ENCODE measurements at regions not wholly inside any gene's neighbourhood (a gene's known extent, or its start where the extent isn't known, plus 50 kb on each side); places are given as distances from the start of the nearest gene placed in this dataset.
"Not testable (repeated sequence)": the region's sequence is repeated elsewhere in the genome, so short reads cannot be mapped to it uniquely, and the experiment has no call there.

DNA sequence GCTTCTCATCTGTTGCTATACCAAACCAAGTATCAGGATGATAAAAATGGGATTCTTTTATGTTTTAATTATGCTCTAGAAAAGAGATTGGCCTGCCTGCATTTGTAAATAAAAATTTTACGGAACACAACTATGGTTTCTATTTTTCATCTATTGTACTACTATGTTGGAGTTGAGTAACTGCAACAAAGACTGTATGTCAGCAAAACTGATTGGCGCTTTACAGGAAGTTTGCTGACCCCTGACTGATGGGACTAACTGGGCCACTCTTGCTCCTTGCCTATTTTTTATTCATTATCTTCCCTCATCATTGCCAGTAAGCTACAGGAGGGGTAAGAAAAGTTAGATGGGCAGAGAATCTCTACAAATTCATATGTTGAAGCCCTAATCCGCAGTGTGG lies 242.3 kb downstream of the FSIP2 start:
- no peak overlapping the region for H3K4me3 ChIP-seq (ENCODE audit: low read length)
- TF ChIP-seq, protein P1, sequence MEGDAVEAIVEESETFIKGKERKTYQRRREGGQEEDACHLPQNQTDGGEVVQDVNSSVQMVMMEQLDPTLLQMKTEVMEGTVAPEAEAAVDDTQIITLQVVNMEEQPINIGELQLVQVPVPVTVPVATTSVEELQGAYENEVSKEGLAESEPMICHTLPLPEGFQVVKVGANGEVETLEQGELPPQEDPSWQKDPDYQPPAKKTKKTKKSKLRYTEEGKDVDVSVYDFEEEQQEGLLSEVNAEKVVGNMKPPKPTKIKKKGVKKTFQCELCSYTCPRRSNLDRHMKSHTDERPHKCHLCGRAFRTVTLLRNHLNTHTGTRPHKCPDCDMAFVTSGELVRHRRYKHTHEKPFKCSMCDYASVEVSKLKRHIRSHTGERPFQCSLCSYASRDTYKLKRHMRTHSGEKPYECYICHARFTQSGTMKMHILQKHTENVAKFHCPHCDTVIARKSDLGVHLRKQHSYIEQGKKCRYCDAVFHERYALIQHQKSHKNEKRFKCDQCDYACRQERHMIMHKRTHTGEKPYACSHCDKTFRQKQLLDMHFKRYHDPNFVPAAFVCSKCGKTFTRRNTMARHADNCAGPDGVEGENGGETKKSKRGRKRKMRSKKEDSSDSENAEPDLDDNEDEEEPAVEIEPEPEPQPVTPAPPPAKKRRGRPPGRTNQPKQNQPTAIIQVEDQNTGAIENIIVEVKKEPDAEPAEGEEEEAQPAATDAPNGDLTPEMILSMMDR (IDR thresholded peaks at IDR 0.05; ENCODE audit: insufficient read depth, low read depth, low read length, missing control alignments) = no peak
- DNase-seq (ENCODE audit: low read depth) = no peak

DNA sequence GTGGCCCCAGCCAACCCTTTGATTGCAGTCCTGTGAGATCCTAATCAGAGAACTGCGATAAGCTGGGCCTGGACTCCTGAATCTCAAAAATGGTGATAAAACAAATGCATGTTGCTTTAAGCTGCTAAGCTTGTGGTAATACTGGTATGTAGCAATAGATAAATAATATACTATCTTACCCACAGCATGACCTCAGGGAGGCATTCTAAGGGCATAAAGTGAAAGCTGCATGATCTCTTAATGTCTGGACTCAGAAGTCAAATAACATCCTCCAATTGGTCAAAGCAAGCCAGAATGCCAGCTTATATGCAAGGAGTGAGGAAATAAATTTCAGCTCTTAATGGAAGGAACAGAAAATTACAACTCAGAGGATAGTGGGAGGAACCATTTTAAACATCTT lies 246.1 kb downstream of the FSIP2 start:
- no peak overlapping the region for H3K4me3 ChIP-seq (ENCODE audit: low read length)
- DNase-seq (ENCODE audit: low read depth) = no peak
- TF ChIP-seq, protein P1 (IDR thresholded peaks at IDR 0.05; ENCODE audit: insufficient read depth, low read depth, low read length, missing control alignments) = no peak

DNA sequence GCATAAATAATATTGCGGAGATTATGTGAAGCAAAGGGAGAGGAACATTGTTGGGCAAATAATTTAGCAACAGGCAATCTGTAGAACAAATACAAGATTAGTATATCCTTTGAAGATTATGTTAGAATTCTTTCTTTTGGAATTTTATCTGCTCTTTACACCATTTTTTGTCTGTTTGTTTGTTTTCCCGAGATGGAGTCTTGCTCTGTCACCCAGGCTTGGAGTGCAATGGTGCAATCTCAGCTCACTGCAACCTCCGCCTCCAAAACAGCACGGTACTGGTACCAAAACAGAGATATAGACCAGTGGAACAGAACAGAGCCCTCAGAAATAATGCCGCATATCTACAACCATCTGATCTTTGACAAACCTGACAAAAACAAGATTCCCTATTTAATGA lies 250.3 kb downstream of the FSIP2 start:
- DNase-seq (ENCODE audit: low read depth) = not testable (repeated sequence)

DNA sequence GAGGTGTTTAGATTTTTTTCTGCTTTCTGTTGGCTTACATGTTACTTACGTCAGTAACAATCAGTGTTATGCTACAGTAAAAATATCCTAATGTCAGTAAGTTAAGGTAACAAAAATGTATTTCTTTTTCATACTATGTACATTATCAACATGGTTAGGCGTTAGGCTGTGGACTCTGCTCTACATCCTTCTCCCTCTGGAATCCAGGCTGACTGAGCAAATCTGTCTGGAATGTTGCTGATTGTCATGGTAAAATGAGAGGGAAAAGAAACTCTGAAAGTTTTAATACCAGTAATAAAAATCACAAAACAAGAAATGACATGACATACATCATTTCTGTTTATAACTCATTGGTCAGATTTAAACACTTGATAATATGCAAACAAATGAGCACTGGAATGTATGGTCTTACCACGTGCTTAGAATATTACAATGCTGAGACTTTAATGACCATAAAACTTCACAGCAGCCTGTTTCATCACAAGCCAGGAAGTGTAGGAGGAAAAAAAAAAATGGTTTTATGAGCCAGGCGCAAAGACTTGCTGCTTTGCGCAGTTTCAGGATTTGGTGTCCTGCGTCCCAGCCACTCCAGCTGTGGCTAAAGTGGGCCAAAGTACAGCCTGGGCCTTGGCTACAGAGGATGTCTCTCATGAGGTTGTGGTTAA lies 252.4 kb downstream of the FSIP2 start:
- H3K4me3 ChIP-seq (ENCODE audit: low read length) = no peak overlapping the region
- TF ChIP-seq, protein P1 (IDR thresholded peaks at IDR 0.05; ENCODE audit: insufficient read depth, low read depth, low read length, missing control alignments) = no peak
- DNase-seq (ENCODE audit: low read depth) = no peak

More for the DNA sequence above, 250.3 kb downstream of the FSIP2 start:
- H3K4me3 ChIP-seq (ENCODE audit: low read length) = not testable (repeated sequence)

DNA sequence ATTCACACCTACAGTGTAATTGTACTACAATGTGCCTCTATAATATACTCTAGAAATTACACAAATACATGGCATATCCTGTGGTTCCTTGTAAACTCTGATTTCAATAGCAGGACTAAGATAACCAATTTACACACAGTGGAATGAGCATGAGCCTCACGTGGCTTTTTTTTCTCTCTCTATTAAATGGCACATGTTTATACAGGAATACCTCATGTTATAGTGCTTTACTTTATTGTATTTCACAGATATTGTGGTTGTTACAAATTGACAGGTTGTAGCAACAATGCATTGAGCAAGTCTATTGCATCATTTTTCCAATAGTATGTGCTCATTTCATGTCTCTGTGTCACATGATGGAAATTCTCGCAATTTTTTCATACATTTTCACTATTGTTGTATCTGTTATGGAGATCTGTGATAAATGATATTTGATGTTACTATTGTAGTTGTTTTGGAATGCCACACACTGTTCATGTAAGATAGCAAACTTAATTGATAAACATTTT lies 260.0 kb downstream of the FSIP2 start:
- H3K4me3 ChIP-seq (ENCODE audit: low read length) = no peak overlapping the region
- peak; percentile 18 for DNase-seq (ENCODE audit: low read depth)
- TF ChIP-seq, protein P1 (IDR thresholded peaks at IDR 0.05; ENCODE audit: insufficient read depth, low read depth, low read length, missing control alignments) = no peak

DNA sequence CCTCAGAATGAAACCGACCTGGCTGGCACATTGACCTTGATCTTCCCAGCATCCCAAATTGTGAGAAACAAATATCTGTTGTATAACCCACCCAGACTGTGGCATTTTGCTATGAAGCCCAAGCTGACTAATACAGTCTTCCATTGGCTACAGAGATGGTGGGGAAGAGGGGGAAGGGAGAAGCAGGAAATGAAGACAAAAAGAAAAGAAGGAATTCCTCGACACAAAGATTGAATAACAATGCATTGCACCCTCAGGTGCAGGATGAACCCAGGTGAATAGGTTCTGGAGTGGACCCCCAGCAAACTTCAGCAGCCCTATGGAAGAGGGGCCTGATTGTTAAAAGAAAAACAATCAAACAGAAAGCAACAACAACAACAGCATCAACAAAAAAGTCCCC lies 270.7 kb downstream of the FSIP2 start:
- H3K4me3 ChIP-seq (ENCODE audit: low read length) = no peak overlapping the region
- TF ChIP-seq, protein P1 (IDR thresholded peaks at IDR 0.05; ENCODE audit: insufficient read depth, low read depth, low read length, missing control alignments) = no peak
- DNase-seq (ENCODE audit: low read depth) = no peak

DNA sequence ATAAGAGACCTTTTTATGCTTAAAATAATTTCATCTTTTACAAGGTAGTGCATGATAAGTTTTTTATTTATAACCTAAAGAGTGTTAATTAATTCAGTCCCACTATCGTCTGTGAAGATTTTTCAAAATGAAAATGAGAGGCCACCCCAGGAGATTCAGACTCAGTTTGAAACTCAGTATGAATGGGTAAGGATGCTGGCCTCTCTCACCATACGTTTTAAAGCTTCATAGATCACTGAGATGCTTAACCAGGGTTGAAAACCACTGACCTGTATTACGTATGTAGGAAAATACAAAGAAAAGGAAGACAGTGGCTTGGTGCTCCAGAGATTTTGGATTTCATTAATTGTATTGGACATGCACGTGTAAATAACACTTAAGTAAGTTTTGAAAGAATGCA lies 278.7 kb downstream of the FSIP2 start:
- no peak overlapping the region for H3K4me3 ChIP-seq (ENCODE audit: low read length)
- TF ChIP-seq, protein P1 (IDR thresholded peaks at IDR 0.05; ENCODE audit: insufficient read depth, low read depth, low read length, missing control alignments) = no peak
- DNase-seq (ENCODE audit: low read depth) = no peak
